GM18511 (cell line): ENCODE measurements at regions not wholly inside any gene's neighbourhood (a gene's known extent, or its start where the extent isn't known, plus 50 kb on each side); places are given as distances from the start of the nearest gene placed in this dataset.
"Not testable (repeated sequence)": the region's sequence is repeated elsewhere in the genome, so short reads cannot be mapped to it uniquely, and the experiment has no call there.

ENCODE experiments used
- ATAC-seq: cut with Tn5 transposase; IDR thresholded peaks from one replicate; pipeline ENCODE4 v1.9.1; 2021; ENCODE audit warnings: mild to moderate bottlenecking, moderate library complexity; ENCODE audit not compliant: unreplicated experiment

DNA sequence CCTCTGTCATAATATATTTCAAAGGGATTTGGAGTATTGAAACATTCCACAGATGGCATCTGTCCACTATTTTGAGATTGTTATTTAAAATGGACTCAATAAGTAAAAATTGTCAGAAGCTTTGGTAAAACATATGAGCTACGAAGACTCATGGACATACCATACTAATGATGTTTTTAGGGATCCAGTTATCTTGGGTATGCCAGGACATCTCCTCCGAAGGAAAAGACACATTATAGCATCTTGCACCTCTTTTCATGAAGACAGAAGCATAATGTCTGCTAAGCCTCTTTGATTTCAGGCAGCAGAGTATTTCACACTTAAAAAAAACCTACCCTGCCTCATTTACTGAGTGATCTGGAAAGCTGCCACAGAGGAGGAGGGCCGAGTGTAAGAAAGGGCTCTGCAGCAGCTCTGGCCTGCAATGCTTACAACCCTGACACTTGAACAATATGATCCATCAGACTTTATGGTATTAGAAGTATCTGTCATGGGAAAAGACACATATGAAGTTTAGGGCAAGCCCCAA, 284.8 kb downstream of the TUSC7 start:
- no peak for ATAC-seq

DNA sequence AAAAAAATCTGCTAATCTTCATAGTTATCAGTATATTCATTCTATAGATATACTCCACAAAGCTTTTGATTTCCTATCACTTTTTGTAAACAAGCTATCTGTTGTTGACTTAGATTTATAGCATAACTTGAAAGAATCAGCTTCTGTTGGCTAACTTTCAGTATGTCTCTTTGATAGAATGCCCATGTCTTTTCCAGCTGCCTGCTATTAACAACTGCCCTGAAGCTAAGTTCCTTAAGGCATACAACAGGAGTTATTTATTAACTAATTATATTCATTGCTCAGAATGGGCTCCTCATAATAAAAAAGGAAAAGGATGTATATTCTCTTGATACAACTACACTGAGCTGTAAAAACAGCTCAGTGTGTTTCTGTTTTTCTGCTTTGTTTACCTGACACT, 293.9 kb downstream of the TUSC7 start:
- ATAC-seq, result no peak

DNA sequence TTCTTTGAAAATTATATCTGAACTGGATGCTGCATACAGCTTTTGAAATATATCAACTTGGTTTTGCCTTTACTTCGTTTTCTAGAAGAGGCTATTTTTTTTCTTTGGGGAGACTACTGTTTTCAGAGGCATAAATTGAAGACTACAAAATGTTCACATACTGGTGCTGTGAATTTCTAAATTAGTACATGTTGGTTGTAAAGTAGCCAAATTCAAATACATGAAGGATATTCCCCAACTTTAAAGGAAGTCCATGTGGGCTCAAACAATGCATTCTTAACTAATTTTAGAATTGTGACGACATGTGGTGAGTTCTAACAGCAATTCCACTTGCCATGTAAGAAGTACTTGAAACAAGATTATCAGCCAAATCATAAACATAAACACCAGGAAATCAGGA, 295.7 kb downstream of the TUSC7 start:
- ATAC-seq, result no peak

DNA sequence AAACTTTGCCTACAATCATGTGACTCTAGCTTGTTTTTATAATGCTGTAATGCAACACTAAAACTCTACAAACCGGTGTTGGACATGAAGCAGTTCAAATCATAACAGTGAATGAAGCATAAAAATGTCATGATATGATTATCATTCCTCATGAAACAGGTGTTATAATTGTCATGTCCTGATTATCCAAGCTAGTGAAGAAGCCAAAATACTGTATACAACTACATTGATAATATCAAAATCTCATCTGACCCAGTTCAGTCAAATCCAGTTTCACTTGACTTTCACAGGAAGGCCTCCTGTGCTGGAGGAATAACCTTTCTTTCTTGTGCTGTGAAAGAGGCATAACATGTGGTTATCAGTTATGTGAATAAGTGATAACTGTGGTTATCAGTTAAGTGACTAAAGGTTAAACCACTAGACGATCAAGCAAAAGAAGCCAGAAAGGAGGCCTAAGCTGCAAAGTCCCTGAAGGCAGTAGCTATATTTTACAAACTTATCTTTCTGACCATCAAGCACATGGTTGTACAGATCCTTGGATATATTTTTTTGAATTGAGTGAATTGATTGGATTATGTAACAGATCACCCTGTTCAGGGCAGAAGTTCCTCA, 296.4 kb downstream of the TUSC7 start:
- no peak for ATAC-seq

DNA sequence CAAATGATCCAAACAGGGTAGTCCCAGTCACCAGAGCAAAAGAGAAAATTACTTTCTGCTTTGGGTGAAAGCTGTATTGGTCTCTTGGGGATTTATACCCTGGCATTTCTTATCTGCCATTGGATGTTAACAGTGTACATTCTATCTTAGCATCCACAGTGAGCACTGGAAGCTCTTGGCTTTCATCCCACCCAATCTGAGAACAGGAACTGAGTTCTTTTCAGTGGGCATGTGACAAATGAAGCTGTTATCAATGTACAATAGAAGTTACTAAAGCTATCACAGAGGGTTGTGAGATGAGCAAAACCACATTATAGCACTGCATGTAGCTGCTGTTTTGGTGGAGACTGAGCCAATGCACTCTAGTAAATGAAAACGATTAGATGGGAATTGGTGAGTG, 300.7 kb downstream of the TUSC7 start:
- no peak for ATAC-seq

DNA sequence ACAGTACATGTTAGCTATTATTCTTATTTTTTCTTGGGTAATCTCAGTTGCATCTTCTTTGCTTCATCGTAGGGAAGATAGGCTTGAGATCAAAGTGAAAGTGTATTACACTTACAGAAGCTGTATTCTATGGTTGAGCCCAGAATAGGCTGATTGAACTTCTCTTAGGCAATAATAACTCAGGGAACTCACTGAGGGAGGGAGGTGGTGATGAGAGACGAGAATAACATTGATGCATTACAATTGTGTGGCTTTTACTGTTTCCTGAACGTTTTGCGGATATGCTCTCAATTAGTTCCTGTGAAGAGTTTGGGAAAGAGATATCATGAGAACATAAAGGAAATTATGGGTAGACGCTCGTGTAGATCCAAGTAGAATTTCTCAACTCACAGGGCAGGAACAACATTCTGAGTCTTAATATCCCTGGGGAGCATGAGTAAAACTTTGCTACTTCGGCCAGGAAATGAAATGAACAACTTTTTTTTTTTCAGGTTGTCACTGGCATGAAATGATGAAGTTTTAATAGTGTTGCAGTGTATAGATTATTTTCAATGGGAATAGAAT, 302.2 kb downstream of the TUSC7 start:
- no peak for ATAC-seq

DNA sequence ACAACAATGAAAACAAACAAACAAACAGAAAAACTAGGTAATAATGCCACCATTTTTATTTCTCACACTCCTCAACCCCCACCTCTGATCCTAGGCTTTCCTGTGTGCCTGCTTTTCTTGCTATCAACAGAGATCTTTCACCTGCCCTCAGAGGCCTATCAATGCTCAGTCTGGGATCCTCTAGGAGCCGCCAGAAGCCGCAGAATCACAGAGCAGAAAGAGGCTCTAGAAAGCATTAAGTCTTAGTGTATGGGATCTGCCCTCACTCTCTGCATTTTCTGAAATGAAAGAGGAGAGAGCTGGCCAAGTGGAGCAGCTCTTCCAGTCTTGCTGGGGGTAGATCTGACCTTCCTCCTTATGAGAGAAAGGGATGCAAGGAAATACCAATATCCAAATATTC, 306.8 kb downstream of the TUSC7 start:
- ATAC-seq, result no peak

DNA sequence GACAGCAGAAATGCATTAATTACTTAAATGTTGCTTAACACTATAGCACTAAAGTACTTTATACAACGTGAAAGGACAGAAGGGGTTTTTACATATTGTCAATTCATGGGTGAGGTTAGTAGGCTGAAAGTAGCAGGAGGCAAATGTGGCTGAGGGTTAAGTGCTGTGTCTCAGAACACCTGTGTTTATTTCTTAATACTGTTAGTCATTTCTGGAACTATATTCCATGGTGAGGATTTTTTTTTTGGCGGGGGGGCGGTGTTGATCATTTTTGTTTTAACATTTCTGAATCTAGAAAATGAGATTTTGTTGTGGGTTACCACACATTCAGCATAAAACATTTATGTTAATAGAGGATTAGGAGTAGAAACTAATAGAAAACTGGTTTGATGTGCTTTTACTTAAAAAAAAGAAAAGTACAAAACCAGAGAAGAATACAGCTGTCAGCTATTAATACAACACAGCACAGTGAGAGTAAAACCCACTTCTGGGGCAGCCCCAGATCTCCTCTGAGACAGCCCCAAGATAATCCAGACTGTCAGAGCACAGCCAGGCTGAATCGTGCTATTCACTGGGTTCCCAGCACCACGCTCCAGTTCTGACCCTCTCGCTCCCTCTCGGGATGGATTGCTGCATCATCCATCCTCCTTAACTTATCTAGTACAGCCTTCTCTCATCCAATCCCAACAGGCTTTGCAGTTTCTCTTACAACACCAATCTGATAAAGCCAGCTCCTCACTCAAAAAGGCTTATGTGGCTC, 307.7 kb downstream of the TUSC7 start:
- ATAC-seq, result peak; percentile 80

DNA sequence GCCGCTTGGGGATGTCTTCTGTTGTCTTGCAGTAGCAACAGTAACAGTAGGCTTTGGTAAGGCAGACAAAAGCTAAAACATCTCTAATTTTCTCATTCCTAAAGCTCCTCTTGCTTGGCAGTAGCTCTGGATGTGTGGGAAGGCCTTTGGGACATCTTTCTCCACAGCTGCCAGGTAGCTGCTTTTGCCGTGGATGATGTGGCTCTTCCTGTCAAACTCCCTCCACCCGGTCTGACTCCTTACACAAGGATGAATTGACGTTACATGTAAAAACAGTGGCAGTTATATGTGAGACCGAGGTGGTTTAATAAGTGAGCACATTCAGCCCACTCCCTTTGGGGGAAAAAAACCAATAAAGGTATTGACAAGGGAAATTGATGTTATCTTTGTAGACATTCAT, 309.1 kb downstream of the TUSC7 start:
- no peak for ATAC-seq

DNA sequence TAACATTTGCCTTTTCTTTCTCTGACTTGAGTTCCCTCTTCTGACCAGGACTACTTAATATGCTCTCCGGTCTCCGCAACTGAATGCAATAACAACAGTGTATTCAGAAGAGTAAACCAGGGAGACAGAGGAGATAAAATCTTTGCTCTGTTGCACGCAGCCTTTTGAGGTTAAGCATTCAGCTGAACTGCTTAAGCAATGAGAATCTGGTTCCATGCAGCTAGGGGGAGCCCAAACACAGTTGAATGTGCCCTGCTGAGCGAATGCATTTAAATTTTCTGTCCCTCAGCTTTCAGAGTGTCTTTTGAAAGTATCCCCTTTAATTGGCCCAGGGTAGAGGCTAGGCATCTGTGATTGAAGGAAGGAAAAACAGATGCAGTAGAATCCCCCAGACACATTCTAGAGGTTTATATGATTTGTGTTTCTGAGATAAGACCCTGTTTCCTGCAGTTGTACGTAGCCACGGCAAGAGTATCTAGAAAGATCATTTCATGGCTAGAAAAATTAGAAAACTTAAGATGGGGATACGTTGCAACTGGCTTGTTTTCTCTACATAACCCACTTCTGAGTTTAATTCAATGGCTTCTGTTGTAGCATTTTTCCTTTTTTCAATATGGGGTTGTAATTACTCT, 309.6 kb downstream of the TUSC7 start:
- ATAC-seq, result peak; percentile 67

DNA sequence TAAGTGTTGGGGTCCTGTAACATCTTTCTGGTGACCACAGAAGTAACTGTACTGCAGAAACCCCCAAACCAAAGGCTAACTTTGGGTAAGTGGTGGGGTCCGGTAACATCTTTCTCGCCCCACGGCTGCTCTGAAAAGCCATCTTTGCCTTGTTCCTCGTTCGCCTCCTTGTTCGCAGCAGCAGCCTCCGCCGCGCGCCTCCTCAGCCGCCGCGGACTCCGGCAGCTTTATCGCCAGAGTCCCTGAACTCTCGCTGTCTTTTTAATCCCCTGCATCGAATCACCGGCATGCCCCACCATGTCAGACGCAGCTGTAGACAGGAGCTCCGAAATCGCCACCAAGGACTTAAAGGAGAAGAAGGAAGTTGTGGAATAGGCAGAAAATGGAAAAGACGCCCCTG, 316.8 kb downstream of the TUSC7 start:
- ATAC-seq, result no peak

DNA sequence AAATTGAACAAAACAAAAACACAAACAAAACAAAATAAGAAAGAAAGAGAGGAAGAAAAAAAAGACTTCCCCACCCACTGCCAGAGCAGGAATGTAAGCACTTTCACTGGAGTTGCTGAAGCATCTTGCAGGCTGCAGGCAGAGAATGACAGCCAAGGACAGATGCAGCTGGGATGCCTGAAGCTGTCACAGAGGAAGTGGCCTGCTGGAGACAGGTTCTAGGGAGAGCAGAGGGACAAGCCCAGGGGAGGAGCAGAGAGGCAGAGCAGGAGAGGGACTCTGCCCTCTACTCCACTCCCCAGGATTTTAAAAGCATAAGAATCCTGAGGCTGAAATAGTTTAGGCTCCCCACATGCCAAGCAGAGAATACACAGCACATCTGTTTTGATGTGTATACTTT, 326.2 kb downstream of the TUSC7 start:
- ATAC-seq, result no peak

DNA sequence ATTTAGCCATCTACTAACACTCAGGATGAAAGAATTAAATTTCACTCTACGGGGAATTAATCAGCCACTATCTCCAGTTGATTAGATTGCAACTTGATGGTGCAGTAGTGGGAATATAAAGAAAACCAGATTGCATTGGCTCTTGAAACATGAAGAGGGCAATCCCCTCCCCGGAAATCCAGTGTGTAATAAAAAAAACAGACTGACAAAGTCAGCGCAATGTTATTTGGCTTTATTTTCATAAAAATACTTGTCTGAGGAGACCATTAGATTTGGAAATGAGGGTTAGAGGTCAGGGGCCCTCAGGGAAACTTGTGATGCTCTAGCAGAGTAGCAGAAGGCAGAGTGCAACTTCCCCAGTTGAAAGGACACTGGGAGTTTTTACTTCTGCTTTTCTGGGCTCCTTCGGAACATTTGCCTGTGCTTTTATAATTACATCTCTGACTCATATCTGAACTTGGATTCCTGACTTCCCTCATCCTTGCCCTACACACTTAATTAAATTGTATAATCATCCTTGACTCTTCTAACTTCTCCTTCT, 326.8 kb downstream of the TUSC7 start:
- no peak for ATAC-seq

DNA sequence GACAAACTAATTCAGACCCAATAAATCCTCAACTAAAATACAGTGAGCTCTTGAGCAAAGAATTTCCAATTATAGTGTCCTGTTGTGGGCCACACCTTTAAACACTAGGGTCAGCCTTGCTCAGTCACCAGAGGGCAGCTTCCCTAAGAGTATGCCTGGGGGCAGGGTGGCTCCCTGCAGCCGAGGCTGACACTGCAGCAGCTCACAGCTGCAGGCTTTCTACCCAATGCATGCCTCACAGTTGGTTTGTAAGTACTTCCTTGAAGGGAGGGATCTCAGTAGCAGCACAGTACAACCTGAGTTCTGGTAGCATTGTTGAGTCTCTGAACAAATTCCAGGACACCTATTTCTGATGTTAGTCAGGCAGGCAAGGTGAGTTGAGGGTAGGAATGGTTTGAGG, 335.6 kb downstream of the TUSC7 start:
- ATAC-seq, result no peak

DNA sequence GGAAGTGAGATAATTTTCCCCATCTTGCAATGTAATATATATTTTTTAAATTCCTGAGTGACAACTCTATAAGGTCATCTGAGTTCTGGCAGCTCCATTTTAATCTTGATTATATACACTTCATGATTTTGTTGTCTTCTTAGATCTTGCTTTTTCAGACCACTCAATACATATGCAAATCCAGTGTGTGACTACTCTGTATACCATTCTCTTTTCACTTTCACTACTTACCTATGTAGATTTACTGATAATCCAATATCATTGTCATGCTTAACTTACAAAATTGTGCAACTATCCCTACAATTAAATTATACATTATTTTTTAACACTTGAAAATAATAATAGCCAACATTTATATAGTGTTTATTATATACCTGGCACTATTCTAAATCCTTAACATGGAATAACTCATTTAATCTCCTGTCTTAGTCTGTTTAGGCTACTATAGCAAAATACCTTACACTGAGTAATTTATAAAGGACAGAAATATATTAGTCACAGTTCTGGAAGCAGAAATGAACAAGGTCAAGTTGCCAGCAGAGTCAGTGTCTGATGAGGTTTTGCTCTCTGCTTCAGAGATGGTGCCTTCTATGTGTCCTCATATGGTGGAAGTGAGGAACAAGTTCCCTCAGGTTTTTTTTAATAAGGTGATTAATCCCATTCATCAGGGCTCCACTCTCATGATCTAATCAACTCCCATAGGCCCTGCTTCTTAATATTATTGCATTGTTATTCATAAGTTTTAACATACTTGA, 338.5 kb downstream of the TUSC7 start:
- ATAC-seq, result no peak

DNA sequence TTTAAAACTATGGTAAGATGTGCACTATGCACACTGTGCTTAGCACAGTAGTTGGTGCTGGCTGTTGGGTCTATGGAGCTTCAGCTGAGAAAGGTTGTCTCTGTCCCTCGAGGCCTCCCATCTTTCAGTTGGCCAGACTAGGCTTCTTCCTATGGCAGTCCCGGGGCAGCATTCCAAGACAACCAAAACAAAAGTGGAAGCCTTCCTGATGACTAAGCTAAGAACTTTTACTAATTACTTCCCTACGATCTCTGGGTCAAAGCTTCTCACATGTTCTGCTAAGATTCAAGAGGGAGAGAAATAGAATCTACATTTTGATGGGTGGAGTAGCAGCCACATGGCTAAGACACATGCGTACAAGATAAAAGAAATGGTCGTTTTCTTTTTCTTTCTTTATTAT, 342.8 kb downstream of the TUSC7 start:
- no peak for ATAC-seq

DNA sequence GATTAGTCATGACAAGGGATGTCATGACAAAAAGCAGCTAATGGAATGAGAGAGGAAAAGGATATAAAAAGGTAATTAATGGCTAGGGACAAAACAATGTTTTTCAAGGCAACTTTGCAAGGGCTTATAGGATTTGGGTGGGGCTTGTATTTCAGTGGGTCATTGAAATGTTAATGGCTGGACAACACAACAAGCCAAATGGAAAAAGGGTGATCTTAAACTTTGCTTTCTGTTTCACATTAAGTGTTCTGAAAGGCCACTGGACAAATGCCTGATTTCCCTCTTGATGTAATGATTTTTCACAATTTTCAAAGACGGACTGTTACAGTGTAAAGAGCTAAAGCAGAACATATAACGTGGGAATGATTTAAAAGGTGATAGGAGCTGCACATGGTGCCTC, 345.0 kb downstream of the TUSC7 start:
- ATAC-seq, result no peak

DNA sequence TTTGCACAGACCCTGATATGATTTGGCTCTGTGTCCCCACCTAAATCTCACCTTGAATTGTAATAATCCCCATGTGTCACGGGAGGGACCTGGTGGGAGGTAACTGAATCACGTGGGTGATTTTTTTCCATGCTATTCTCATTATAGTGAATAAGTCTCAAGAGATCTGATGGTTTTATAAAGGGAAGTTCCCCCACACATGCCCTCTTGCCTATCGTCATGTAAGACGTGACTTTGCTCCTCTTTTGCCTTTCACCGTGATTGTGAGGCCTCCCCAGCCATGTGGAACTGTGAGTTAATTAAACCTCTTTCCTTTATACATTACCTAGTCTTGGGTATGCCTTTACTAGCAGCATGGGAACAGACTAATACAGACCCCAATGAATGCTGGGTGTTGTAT, 347.4 kb downstream of the TUSC7 start:
- ATAC-seq, result not testable (repeated sequence)

DNA sequence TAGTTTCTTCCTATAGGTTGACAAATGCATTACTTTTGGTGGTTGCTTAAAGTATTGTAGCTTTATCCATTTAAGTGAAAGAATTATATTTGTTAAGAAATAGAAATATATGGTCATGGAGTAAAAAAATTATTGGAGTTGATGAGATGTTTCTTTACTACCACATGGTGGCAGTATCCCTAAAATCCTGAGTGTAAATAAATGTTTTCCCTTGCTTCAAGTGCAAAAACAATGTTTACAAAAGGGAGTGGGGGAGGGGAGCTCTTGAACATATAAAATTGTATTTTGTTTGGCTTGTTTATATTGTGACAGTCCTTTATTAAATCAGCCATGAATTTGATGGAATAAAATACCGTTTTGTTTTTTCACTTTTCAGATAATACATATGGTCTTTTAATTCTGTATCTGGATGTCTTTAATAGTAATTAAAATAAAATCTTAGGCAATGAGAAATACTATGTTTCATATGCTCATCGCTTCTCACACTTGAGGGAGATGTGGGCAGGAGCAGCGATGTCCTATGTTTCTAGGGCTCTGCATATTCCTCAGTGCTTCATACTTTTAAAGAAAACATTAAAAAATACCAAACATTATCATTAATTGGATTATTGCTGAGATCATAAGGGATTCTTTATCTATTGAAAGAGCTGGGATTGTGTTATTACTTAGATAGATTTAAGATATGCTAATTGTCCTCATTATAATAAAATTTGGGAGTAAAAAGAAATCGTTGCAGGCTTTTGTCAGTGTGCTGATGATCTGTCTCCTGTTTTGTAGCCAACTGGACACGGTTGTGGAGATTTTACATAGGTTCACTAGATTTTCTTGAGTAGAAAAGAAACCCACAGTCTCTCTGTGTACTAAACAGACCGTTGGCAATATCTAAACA, 349.7 kb downstream of the TUSC7 start:
- no peak for ATAC-seq

DNA sequence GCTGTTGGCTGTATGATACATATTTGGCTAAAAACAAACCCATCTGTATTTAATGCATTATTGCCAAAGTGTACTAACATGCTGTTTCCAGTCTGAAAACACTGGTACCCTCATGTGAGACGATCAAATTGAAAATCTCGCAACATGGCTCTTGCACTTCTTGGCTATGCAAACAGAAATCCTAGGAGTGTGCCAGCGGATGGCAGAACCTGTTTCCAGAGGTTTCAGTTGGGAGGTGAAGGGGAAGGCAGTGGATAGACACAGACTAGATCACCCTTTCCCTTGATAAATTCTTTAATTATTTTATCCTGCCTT, 350.3 kb downstream of the TUSC7 start:
- ATAC-seq, result no peak
